Endodermal cell (in vitro differentiated cells): ENCODE measurements at regions not wholly inside any gene's neighbourhood (a gene's known extent, or its start where the extent isn't known, plus 50 kb on each side); places are given as distances from the start of the nearest gene placed in this dataset.

Source experiments
- DNase-seq: peaks from one replicate; pipeline ENCODE4 v3.0.0-alpha.2; 2017
- H3K27ac ChIP-seq: 2 replicates; pipeline ENCODE4 v1.5.1; 2013; ENCODE audit warnings: mild to moderate bottlenecking, low read depth, low read length, moderate library complexity
- H3K27me3 ChIP-seq: 2 replicates; pipeline ENCODE4 v1.6.1; 2013; ENCODE audit warnings: mild to moderate bottlenecking, low read length, moderate library complexity; ENCODE audit not compliant: insufficient read depth, control insufficient read depth, poor library complexity, severe bottlenecking
- H3K36me3 ChIP-seq: 2 replicates; pipeline ENCODE4 v1.7.0; 2013; ENCODE audit warnings: mild to moderate bottlenecking, low read length, moderate library complexity; ENCODE audit not compliant: control insufficient read depth, insufficient read depth
- H3K4me1 ChIP-seq: one replicate; pipeline ENCODE4 v1.7.0; 2013; ENCODE audit warnings: low read length; ENCODE audit not compliant: control insufficient read depth, insufficient read depth
- H3K4me3 ChIP-seq: 2 replicates; pipeline ENCODE4 v1.5.1; 2013; ENCODE audit warnings: mild to moderate bottlenecking, low read length, moderate library complexity
- H3K9ac ChIP-seq: 2 replicates; pipeline ENCODE4 v1.6.1; 2013; ENCODE audit warnings: mild to moderate bottlenecking, low read length, moderate library complexity; ENCODE audit not compliant: poor library complexity, severe bottlenecking; ENCODE audit errors: extremely low read depth
- H3K9me3 ChIP-seq: 2 replicates; pipeline ENCODE4 v1.6.1; 2013; ENCODE audit warnings: mild to moderate bottlenecking, low read length, moderate library complexity; ENCODE audit not compliant: control insufficient read depth
- H3K27ac Mint-ChIP-seq: 2 replicates; pipeline ENCODE4 v1.8.0; 2020; ENCODE audit warnings: mixed read lengths
- H3K27me3 Mint-ChIP-seq: 2 replicates; pipeline ENCODE4 v1.8.0; 2021; ENCODE audit warnings: mild to moderate bottlenecking, mixed read lengths; ENCODE audit not compliant: insufficient read depth
- H3K36me3 Mint-ChIP-seq: 2 replicates; pipeline ENCODE4 v1.8.0; 2020; ENCODE audit warnings: low read depth, mixed read lengths
- H3K4me1 Mint-ChIP-seq: 2 replicates; pipeline ENCODE4 v1.8.0; 2020; ENCODE audit warnings: mixed read lengths
- H3K4me3 Mint-ChIP-seq: 2 replicates; pipeline ENCODE4 v1.8.0; 2020; ENCODE audit warnings: mild to moderate bottlenecking, moderate library complexity, mixed read lengths
- H3K9me3 Mint-ChIP-seq: 2 replicates; pipeline ENCODE4 v1.8.0; 2020; ENCODE audit warnings: mild to moderate bottlenecking, mixed read lengths
- WGBS, 2 experiments: methylation state at CpG; one replicate each; pipeline versions ENCODE4 v1.1.5 to v1.1.7; 2013; ENCODE audit warnings: missing lambda C conversion rate in 2 of 2, mixed read lengths in 1 of 2; ENCODE audit not compliant: insufficient coverage in 1 of 2, insufficient read length in 1 of 2; 5-methylcytosine and 5-hydroxymethylcytosine counted together
- TF ChIP-seq, protein P1 (sequence below): fragments of 200-600 bp; sonication (generic); conservative IDR thresholded peaks from 2 replicates; pipeline ENCODE4 v1.5.0; 2021; ENCODE audit warnings: antibody characterized with exemption, mild to moderate bottlenecking

DNA sequence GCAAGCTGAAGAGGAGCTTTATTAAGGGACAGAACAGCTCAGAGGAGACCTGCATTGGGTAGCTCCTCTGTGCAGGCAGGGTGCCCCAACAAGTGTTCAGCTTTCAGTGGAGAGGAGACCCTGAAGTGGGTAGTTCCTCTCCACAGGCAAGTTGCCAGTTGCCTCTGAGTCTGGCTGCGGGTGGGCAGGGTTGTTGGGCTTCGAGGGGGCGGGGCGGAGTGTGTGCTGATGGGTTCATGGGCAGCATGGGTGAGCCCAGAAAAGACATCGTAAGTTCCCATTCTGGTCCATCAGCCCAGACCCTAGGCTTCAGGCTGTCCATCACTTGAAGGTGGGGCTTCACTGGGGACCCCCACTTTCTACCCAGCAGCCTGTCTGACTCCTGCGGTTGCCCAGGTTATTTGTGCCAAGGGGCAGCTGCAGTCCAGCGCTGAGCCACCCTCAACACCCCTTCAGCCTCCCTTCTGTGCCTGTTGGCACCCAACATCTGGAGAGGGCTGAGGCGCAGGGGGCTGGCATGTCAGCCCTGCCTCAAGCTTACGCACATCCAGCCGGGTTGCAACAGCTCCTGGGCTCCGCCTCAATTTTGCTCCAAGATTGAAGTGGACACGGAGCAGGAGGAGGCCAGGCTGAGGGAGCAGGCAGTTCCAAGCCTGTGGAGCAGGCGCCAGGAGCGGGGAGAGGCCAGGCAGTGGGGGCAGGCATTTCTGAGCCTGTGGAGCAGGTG, 350.5 kb upstream of the PCDH20 start:
- H3K4me3 Mint-ChIP-seq = no peak overlapping the region

DNA sequence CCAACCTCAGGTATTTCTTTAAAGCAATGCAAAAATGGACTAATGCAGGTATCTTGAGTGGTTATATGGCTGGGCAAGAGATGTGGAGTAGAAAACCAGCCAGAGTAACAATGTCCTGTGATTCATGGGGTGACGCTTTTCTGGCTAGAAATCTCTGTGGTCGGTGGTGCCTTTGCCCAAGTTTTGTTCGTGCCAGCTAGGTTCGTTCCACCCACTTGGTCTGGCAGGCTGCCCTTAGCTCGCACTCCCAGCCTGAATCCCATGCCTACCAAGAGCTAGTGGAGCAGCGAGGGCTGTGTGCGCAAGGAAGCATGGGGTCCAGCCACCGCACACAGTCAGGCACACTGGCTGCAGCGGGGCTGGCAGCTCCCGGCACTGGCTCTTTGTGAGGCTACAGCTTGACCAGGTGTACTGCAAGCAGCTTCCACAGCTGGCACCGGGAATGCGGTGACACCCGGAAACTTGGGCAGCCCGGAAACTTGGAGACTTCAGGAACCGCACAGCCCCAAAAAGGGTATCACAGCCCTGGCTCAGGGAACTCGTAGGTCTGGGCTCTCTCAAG, 349.6 kb upstream of the PCDH20 start:
- Mint-ChIP-seq H3K36me3 (no peaks in the 10 kb centered on the region), H3K4me3 (no peak overlapping the region), H3K27me3 (peaks cover 2% of the 10 kb centered on the region), H3K4me1 (peaks cover 6% of the 10 kb centered on the region), H3K9me3 (no peaks in the 10 kb centered on the region), H3K27ac (no peak overlapping the region)
- TF ChIP-seq, protein P1, sequence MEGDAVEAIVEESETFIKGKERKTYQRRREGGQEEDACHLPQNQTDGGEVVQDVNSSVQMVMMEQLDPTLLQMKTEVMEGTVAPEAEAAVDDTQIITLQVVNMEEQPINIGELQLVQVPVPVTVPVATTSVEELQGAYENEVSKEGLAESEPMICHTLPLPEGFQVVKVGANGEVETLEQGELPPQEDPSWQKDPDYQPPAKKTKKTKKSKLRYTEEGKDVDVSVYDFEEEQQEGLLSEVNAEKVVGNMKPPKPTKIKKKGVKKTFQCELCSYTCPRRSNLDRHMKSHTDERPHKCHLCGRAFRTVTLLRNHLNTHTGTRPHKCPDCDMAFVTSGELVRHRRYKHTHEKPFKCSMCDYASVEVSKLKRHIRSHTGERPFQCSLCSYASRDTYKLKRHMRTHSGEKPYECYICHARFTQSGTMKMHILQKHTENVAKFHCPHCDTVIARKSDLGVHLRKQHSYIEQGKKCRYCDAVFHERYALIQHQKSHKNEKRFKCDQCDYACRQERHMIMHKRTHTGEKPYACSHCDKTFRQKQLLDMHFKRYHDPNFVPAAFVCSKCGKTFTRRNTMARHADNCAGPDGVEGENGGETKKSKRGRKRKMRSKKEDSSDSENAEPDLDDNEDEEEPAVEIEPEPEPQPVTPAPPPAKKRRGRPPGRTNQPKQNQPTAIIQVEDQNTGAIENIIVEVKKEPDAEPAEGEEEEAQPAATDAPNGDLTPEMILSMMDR = no peak
- Histone ChIP-seq H3K27me3 (no peaks in the 10 kb centered on the region), H3K4me1 (peaks cover 3% of the 10 kb centered on the region), H3K4me3 (no peak overlapping the region), H3K27ac (no peak overlapping the region), H3K9me3 (no peaks in the 10 kb centered on the region), H3K36me3 (no peaks in the 10 kb centered on the region), H3K9ac (no peak overlapping the region)
- whole genome bisulfite sequencing, 2 experiments = 96 to 98% methylated on average over 10 to 16 of the region's 16 CpGs
- DNase-seq = no peak

More for the DNA sequence above, 350.5 kb upstream of the PCDH20 start:
- Mint-ChIP-seq H3K36me3 (no peaks in the 10 kb centered on the region), H3K27ac (no peak overlapping the region), H3K27me3 (peaks cover 2% of the 10 kb centered on the region), H3K9me3 (no peaks in the 10 kb centered on the region), H3K4me1 (peaks cover 9% of the 10 kb centered on the region)
- 94 to 96% methylated on average over 12 to 14 of the region's 14 CpGs for WGBS, 2 experiments
- Histone ChIP-seq H3K4me3 (no peak overlapping the region), H3K9ac (no peak overlapping the region), H3K4me1 (peaks cover 6% of the 10 kb centered on the region), H3K27me3 (no peaks in the 10 kb centered on the region), H3K27ac (no peak overlapping the region), H3K9me3 (no peaks in the 10 kb centered on the region), H3K36me3 (no peaks in the 10 kb centered on the region)
- no peak for DNase-seq
- TF ChIP-seq, protein P1 = no peak

DNA sequence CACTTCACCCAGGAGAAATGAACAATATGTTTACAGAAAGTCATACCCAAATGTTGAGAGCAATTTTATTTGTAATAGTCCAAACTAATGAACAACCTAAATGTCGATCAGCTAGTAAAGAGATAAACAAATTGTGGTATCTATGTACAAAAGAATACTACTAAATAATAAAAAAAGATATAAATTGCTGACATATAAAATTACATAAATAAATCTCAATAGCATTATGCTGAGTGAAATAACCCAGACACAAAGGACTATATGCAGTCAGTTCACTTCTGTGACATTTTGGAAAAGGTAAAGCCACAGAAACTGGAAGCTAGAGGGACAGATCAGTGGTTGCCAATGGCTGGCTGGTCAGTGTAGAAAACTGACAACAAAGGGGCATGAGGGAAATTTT, 346.0 kb upstream of the PCDH20 start:
- Mint-ChIP-seq H3K4me1 (peaks cover 6% of the 10 kb centered on the region), H3K27ac (no peak overlapping the region), H3K9me3 (peaks cover 2% of the 10 kb centered on the region), H3K27me3 (peaks cover 2% of the 10 kb centered on the region), H3K4me3 (no peak overlapping the region), H3K36me3 (no peaks in the 10 kb centered on the region)
- Histone ChIP-seq H3K4me1 (no peaks in the 10 kb centered on the region), H3K27ac (no peak overlapping the region), H3K36me3 (no peaks in the 10 kb centered on the region), H3K9me3 (no peaks in the 10 kb centered on the region), H3K27me3 (no peaks in the 10 kb centered on the region), H3K9ac (no peak overlapping the region), H3K4me3 (no peak overlapping the region)
- WGBS, 2 experiments = no CpG with 5 or more reads among the region's 1 CpG
- TF ChIP-seq, protein P1 = no peak
- no peak for DNase-seq
